ENCODE measurements at regions not wholly inside any gene's neighbourhood (a gene's known extent, or its start where the extent isn't known, plus 50 kb on each side); places are given as distances from the start of the nearest gene placed in this dataset.
"Not testable (repeated sequence)": the region's sequence is repeated elsewhere in the genome, so short reads cannot be mapped to it uniquely, and the experiment has no call there.

DNA sequence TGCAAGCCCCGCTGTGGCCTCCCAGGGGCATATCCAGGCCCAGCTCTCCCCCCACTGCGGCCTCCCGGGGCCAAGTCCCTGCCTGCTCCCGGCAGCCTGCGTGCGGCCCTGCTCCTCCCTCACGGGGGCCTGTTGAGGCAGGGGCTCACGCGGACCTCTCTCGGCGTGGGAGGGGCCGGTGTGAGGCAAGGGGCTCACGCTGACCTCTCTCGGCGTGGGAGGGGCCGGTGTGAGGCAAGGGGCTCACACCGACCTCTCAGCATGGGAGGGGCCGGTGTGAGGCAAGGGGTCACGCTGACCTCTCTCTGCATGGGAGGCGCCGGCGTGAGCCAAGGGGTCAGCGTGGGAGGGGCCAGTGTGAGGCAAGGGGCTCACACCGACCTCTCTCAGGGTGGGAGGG lies 251.2 kb upstream of the NUPR2 start:
- H3K4me2 ChIP-seq (ENCODE audit: extremely low read depth, insufficient read depth, low read length); H4K20me1 ChIP-seq (ENCODE audit: control insufficient read depth, extremely low read depth, insufficient read depth, low read length); H3K4me1 ChIP-seq (ENCODE audit: control insufficient read depth, extremely low read depth, insufficient read depth, low read length); H2AFZ ChIP-seq (ENCODE audit: low read length); H3K79me2 ChIP-seq (ENCODE audit: control insufficient read depth, insufficient read depth, low read length); H3K9me3 ChIP-seq (ENCODE audit: control insufficient read depth, insufficient read depth, low read depth, low read length); H3K9ac ChIP-seq (ENCODE audit: insufficient read depth, low read length); DNase-seq (ENCODE audit: low read depth in 2 of 2); H3K27me3 ChIP-seq (ENCODE audit: control insufficient read depth, insufficient read depth, low read length); H3K4me3 ChIP-seq (replicated peaks in 1 of 4; ENCODE audit: control extremely low read depth in 1 of 4, insufficient read depth in 1 of 4, low read depth in 3 of 4, low read length in 4 of 4); H3K36me3 ChIP-seq (ENCODE audit: control insufficient read depth, insufficient read depth, low read length); H3K27ac ChIP-seq (ENCODE audit: insufficient read depth, low read length): not testable (repeated sequence)

DNA sequence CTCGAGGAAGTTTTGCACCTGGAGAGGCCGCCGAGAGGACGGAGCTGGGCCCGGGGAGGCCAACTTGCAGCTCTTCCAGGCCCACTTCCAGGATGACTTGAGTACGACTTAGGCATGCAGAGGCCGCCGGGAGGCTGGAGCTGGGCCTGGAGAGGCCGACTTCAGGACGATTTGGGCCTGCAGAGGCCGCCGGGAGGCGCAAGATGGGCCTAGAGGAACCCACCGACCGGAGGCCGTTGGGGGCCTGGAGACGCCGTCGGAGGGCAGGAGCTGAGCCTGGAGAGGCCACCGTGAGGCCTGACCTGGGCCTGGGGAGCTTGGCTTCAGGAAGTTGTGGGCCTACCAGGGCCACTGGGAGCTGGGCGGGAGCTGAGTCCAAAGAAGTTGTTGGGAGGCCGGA lies 250.5 kb upstream of the NUPR2 start:
- not testable (repeated sequence) for H2AFZ ChIP-seq (ENCODE audit: low read length); H3K79me2 ChIP-seq (ENCODE audit: control insufficient read depth, insufficient read depth, low read length); H3K4me2 ChIP-seq (ENCODE audit: extremely low read depth, insufficient read depth, low read length); H3K36me3 ChIP-seq (ENCODE audit: control insufficient read depth, insufficient read depth, low read length); DNase-seq (ENCODE audit: low read depth in 2 of 2); H3K27ac ChIP-seq (ENCODE audit: insufficient read depth, low read length); H3K4me1 ChIP-seq (ENCODE audit: control insufficient read depth, extremely low read depth, insufficient read depth, low read length); H3K4me3 ChIP-seq (replicated peaks in 1 of 4; ENCODE audit: control extremely low read depth in 1 of 4, insufficient read depth in 1 of 4, low read depth in 3 of 4, low read length in 4 of 4); H3K27me3 ChIP-seq (ENCODE audit: control insufficient read depth, insufficient read depth, low read length); H3K9ac ChIP-seq (ENCODE audit: insufficient read depth, low read length); H4K20me1 ChIP-seq (ENCODE audit: control insufficient read depth, extremely low read depth, insufficient read depth, low read length); H3K9me3 ChIP-seq (ENCODE audit: control insufficient read depth, insufficient read depth, low read depth, low read length)

DNA sequence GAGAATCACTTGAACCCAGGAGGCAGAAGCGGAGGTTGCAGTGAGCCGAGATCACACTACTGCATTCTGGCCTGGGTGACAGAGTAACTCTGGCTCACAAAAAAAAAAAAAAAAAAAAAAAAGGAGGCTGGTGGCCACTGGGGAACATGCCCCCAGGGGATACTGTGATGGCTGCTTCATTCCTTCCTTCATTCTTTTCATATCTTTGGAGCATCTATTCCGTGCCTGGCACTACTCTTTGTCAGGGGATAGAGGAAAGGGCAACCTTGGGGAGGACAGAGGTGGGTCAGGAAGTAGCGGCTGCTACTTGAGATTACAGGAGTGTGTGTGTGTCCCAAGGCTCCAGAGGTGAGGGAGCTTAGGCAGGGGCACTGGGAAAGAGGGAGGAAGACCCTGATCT lies 236.4 kb upstream of the NUPR2 start:
- H3K36me3 ChIP-seq (ENCODE audit: control insufficient read depth, insufficient read depth, low read length); H3K4me3 ChIP-seq (replicated peaks in 1 of 4; ENCODE audit: control extremely low read depth in 1 of 4, insufficient read depth in 1 of 4, low read depth in 3 of 4, low read length in 4 of 4); H3K9ac ChIP-seq (ENCODE audit: insufficient read depth, low read length); H3K27me3 ChIP-seq (ENCODE audit: control insufficient read depth, insufficient read depth, low read length); H3K9me3 ChIP-seq (ENCODE audit: control insufficient read depth, insufficient read depth, low read depth, low read length); H3K4me1 ChIP-seq (ENCODE audit: control insufficient read depth, extremely low read depth, insufficient read depth, low read length); H3K79me2 ChIP-seq (ENCODE audit: control insufficient read depth, insufficient read depth, low read length); H3K27ac ChIP-seq (ENCODE audit: insufficient read depth, low read length); DNase-seq (ENCODE audit: low read depth in 2 of 2); H3K4me2 ChIP-seq (ENCODE audit: extremely low read depth, insufficient read depth, low read length); H2AFZ ChIP-seq (ENCODE audit: low read length); H4K20me1 ChIP-seq (ENCODE audit: control insufficient read depth, extremely low read depth, insufficient read depth, low read length): not testable (repeated sequence)

DNA sequence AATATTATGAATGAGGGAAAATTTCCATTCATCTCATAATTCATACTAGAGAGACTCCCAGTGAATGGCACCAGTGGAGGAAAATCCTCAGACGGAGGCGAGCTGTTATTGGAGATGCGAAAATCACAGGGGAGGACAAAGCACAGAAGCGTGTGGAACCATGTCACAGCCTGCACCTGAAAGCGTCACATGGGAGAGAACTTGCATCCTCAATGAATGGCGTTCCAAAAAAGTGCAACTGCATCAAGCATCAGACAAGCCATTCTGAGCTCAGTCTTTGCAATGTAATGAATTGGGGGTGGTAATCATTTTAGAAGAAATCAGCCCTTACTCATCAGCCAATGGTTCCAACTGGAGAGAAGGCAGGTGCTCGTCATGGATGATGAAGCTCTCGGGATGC lies 235.0 kb upstream of the NUPR2 start:
- not testable (repeated sequence) for H3K9ac ChIP-seq (ENCODE audit: insufficient read depth, low read length); H3K4me2 ChIP-seq (ENCODE audit: extremely low read depth, insufficient read depth, low read length); H3K27me3 ChIP-seq (ENCODE audit: control insufficient read depth, insufficient read depth, low read length); H2AFZ ChIP-seq (ENCODE audit: low read length); DNase-seq (ENCODE audit: low read depth in 2 of 2); H3K36me3 ChIP-seq (ENCODE audit: control insufficient read depth, insufficient read depth, low read length); H3K27ac ChIP-seq (ENCODE audit: insufficient read depth, low read length); H3K4me3 ChIP-seq (replicated peaks in 1 of 4; ENCODE audit: control extremely low read depth in 1 of 4, insufficient read depth in 1 of 4, low read depth in 3 of 4, low read length in 4 of 4); H3K79me2 ChIP-seq (ENCODE audit: control insufficient read depth, insufficient read depth, low read length); H4K20me1 ChIP-seq (ENCODE audit: control insufficient read depth, extremely low read depth, insufficient read depth, low read length); H3K9me3 ChIP-seq (ENCODE audit: control insufficient read depth, insufficient read depth, low read depth, low read length); H3K4me1 ChIP-seq (ENCODE audit: control insufficient read depth, extremely low read depth, insufficient read depth, low read length)

DNA sequence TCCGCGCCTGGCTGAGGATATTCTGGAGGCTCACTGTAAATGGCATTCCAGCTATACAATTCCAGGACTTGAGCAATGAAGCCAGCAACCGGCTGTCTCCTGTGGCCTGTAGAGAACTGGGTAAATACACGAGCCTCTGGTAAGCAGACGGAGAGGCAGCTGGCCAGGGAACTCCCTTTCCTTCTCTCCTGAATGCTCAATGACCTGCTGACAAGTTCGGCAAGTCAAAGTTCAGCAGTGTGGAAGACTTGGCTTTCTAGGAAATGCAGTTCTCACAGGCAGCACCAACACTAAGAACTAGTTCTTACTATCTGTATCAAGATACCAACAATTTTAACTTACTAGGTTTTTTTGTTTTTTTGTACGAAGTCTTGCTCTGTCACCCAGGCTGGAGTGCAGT lies 232.1 kb upstream of the NUPR2 start:
- H3K4me3 ChIP-seq (replicated peaks in 1 of 4; ENCODE audit: control extremely low read depth in 1 of 4, insufficient read depth in 1 of 4, low read depth in 3 of 4, low read length in 4 of 4); H4K20me1 ChIP-seq (ENCODE audit: control insufficient read depth, extremely low read depth, insufficient read depth, low read length); H3K9me3 ChIP-seq (ENCODE audit: control insufficient read depth, insufficient read depth, low read depth, low read length); H3K27me3 ChIP-seq (ENCODE audit: control insufficient read depth, insufficient read depth, low read length); H3K4me2 ChIP-seq (ENCODE audit: extremely low read depth, insufficient read depth, low read length); H3K36me3 ChIP-seq (ENCODE audit: control insufficient read depth, insufficient read depth, low read length); DNase-seq (ENCODE audit: low read depth in 2 of 2); H3K27ac ChIP-seq (ENCODE audit: insufficient read depth, low read length); H3K79me2 ChIP-seq (ENCODE audit: control insufficient read depth, insufficient read depth, low read length); H2AFZ ChIP-seq (ENCODE audit: low read length); H3K4me1 ChIP-seq (ENCODE audit: control insufficient read depth, extremely low read depth, insufficient read depth, low read length); H3K9ac ChIP-seq (ENCODE audit: insufficient read depth, low read length): not testable (repeated sequence)

DNA sequence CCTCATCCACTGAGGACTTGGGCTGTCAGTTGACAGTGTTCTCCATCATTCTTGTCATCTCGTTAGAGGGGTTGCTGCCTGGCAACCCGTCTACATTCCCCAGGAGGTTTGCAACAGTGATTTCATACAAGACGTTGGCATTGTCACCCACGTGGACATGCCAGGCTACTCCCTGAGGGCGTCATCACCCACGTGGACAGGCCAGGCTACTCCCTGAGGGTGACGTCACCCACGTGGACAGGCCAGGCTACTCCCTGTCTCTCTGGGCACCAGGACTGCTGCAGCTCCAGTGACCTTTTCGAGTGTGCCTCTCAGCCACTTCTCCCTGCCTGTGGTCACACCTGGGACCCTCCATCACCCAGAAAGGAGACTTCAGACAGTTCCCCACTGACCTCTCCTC lies 212.1 kb upstream of the NUPR2 start:
- not testable (repeated sequence) for H3K4me2 ChIP-seq (ENCODE audit: extremely low read depth, insufficient read depth, low read length); H3K36me3 ChIP-seq (ENCODE audit: control insufficient read depth, insufficient read depth, low read length); H3K9me3 ChIP-seq (ENCODE audit: control insufficient read depth, insufficient read depth, low read depth, low read length); H3K27ac ChIP-seq (ENCODE audit: insufficient read depth, low read length); H3K4me3 ChIP-seq (replicated peaks in 1 of 4; ENCODE audit: control extremely low read depth in 1 of 4, insufficient read depth in 1 of 4, low read depth in 3 of 4, low read length in 4 of 4); DNase-seq (ENCODE audit: low read depth in 2 of 2); H3K9ac ChIP-seq (ENCODE audit: insufficient read depth, low read length); H3K4me1 ChIP-seq (ENCODE audit: control insufficient read depth, extremely low read depth, insufficient read depth, low read length); H3K27me3 ChIP-seq (ENCODE audit: control insufficient read depth, insufficient read depth, low read length); H4K20me1 ChIP-seq (ENCODE audit: control insufficient read depth, extremely low read depth, insufficient read depth, low read length); H2AFZ ChIP-seq (ENCODE audit: low read length); H3K79me2 ChIP-seq (ENCODE audit: control insufficient read depth, insufficient read depth, low read length)
